HG03108 (cell line): ENCODE measurements at regions not wholly inside any gene's neighbourhood (a gene's known extent, or its start where the extent isn't known, plus 50 kb on each side); places are given as distances from the start of the nearest gene placed in this dataset.
"Not testable (repeated sequence)": the region's sequence is repeated elsewhere in the genome, so short reads cannot be mapped to it uniquely, and the experiment has no call there.

ENCODE experiments used
- ATAC-seq: cut with Tn5 transposase; IDR thresholded peaks from one replicate; pipeline ENCODE4 v1.9.1; 2021; ENCODE audit warnings: moderate library complexity; ENCODE audit not compliant: unreplicated experiment

DNA sequence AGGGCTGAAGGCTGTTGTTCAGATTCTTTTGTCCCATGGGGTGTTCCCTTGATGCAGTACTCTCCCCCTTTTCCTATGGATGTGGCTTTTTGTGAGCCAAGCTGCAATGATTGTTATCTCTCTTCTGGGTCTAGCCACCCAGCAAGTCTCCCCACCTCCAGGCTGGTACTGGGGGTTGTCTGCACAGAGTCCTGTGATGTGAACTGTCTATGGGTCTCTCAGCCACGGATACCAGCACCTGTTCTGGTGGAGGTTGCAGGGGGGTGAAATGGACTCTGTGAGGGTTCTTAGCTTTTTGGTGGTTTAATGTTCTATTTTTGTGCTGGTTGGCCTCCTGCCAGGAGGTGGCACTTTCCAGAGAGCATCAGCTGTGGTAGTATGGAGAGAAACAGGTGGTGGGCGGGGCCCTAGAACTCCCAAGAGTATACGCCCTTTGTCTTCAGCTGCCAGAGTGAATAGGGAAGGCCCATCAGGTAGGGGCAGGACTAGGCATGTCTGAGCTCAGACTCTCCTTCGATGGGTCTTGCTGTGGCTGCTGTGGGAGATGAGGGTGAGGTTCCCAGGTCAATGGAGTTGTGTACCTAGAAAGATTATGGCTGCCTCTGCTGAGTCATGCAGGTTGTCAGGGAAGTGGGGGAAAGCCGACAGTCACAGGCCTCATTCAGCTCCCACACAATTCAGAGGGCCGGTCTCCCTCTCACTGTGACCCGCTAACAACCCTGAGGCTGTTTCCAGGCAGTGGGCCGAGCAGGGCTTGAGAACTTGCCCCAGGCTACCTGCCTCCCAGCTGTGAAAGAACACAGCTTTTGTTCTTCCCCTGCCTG lies 87.4 kb downstream of the DLEU7 start:
- ATAC-seq: not testable (repeated sequence)

DNA sequence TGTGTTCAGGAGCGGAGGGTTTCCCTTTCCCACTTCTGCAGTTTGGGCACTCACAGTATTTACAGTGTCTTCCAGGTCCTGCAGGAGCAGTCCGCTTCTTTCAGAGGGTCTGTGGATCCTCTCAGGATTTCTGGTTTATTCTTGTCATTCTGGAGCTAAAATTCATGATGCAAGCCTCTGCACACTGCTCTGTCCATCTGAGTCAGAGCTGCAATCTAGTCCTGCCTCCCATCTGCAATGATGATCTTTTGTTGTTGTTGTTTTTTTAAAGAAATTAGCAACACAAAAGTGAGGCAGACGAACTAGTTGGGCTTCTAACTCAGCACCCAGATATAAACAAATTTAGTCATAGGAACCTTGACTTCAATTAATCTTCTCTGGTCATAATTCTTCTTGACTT lies 86.5 kb downstream of the DLEU7 start:
- no peak for ATAC-seq

DNA sequence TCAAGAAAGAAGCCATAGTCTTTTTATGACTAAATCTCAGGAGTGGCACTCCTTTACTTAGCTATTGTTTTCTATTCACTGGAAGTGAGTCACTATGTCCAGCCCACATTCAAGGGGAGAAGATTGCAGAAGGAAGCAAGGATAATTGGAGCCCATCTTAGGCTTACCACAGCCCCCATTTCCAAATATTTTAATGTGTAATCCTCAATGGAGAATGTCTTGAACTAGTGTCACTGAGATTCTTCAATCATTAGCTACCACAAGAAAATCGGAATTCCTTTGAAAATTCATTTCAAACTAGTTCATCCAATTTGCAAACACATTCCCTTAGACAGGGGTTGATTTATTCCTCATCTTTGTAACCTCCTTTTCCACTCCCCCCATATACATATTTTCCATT lies 84.7 kb downstream of the DLEU7 start:
- no peak for ATAC-seq

DNA sequence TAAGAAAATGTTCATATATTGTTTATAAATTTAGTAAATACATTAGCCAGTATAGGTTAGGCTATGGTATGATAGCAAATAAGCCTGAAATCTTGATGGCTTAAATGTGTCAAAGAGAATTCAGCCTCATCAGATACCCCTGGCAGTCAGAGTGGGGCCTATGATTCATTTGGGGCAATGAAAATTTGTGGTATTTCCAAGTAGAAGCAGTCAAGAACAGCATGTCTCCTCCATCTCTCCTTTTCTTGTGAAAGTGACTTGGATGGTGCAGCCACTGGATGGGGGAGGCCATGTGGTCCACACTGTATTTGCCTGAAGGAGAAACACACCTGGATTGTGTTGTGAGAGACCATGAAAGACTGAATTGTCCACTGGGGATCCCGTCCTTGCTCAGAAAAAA lies 82.7 kb downstream of the DLEU7 start:
- no peak for ATAC-seq

DNA sequence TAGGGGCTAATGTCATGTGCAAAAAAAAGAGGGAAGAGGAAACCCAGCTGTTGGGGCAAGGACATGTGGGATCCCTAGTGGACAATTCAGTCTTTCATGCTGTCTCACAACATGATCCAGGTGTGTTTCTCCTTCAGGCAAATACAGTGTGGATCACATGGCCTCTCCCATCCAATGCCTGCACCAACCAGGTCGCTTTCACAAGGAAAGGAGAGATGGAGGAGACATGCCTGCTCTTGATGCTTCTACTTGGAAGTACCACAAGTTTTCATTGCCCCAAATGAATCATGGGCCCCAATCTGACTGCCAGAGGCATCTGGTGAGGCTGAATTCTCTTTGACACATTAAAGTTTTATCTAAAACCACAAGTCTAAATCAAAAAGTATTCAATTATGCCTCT lies 82.1 kb downstream of the DLEU7 start:
- ATAC-seq: no peak

DNA sequence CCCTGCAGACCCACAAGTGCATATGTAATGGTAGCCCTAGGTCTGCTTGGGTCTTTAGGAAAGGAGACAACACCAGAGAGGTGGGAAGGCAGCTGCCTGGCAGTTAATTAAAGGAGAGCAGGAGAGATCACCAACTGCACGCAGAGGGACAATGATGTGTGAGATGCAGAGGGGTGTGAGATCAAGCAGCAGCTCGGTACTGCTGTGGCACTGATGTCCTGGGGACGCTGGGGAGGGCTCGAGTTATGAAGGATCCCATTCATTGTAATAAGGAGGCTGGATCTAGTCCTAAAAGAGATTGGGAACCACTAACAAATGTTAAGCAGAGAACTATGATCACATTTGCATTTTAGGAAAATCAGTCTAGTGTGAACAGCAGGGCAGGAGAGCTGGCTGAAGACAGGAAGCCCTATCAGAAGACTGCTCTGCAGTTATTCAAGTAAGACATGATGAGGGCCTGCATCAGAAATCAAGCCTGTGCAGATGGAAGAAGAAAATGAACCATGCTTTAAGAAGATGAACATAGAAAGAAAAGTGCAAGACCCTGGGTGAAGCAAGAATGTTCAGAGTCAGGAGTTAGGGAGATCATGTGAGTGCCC lies 80.4 kb downstream of the DLEU7 start:
- ATAC-seq: no peak

DNA sequence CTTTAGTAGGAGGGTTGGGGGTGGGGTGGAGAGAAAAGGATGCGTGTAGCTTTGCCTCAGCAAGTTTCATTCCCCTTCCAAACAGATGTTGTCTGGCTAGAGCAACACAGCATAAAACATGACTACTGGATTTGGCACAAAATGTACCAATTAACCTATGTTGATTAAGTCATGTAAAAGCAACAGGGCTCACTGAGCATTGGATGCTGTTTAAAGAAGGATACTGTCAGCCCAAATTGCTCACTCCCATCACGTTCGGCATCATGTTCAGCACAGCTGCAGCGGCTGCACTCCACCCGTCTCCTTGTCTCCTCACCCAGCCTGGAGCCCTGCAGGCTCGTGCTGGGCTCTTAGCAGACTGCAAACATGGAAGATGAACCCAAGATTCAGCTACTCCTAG lies 77.5 kb downstream of the DLEU7 start:
- no peak for ATAC-seq

DNA sequence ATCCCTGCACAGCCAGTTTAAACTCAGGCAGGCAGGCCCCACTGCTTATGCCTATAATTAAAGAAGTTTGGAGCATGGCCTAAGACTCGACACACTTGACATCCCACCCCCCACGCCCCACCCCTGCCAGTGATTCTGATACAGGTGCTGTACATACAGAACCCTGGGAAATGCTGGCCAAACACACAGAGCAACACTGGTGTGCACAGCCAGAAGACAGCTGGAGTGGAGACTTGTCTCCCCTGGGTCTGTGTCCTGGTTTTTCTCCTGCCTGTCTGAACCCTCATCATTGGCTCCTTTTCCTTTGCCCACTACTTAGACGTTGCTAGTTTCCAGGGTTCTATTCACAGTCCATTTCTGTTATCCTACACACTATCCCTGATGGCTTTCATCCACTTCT lies 76.8 kb downstream of the DLEU7 start:
- ATAC-seq: no peak

DNA sequence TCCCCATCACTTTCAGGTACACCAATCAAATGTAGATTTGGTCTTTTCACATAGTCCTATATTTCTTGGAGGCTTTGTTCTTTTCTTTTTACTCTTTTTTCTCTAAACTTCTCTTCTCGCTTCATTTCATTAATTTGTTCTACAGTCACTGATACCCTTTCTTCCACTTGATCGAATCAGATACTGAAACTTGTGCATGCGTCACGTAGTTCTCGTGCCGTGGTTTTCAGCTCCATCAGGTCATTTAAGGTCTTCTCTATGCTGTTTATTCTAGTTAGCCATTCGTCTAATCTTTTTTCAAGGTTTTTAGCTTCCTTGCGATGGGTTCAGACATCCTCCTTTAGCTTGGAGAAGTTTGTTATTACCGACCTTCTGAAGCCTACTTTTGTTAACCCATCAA lies 70.6 kb downstream of the DLEU7 start:
- not testable (repeated sequence) for ATAC-seq
